SU-DHL-6 (cell line): ENCODE measurements at regions not wholly inside any gene's neighbourhood (a gene's known extent, or its start where the extent isn't known, plus 50 kb on each side); places are given as distances from the start of the nearest gene placed in this dataset.

ENCODE experiments used
- H2AFZ ChIP-seq: fragments of 200-600 bp; sonication (generic); 2 replicates; pipeline ENCODE4 v1.6.1; 2014; ENCODE audit warnings: low read depth, mild to moderate bottlenecking, moderate library complexity, mixed read lengths, antibody characterized with exemption, low read length; ENCODE audit not compliant: severe bottlenecking
- H3F3A ChIP-seq: fragments of 200-600 bp; shearing (Covaris generic); 2 replicates; pipeline ENCODE4 v1.6.0; 2016; ENCODE audit warnings: antibody characterized with exemption, mild to moderate bottlenecking; ENCODE audit not compliant: insufficient read depth
- H3K27ac ChIP-seq: fragments of 200-600 bp; sonication (generic); 2 replicates; pipeline ENCODE4 v1.5.1; 2016; ENCODE audit warnings: low read depth, mild to moderate bottlenecking, low read length, moderate library complexity, mixed read lengths
- H3K27me3 ChIP-seq: fragments of 200-600 bp; sonication (generic), shearing (Covaris generic); 2 replicates; pipeline ENCODE4 v1.6.0; 2014; ENCODE audit warnings: mild to moderate bottlenecking, low read length
- H3K36me3 ChIP-seq: fragments of 200-600 bp; sonication (generic); 2 replicates; pipeline ENCODE4 v1.6.1; 2014; ENCODE audit warnings: mild to moderate bottlenecking, low read length, mixed read lengths
- H3K4me2 ChIP-seq: fragments of 300-600, 200-600 bp; shearing (Covaris generic), sonication (generic); 2 replicates; pipeline ENCODE4 v1.6.0; 2014; ENCODE audit warnings: low read length, low read depth, mild to moderate bottlenecking; ENCODE audit not compliant: poor library complexity, severe bottlenecking
- H3K4me3 ChIP-seq: fragments of 200-600 bp; sonication (generic); 2 replicates; pipeline ENCODE4 v1.5.1; 2014; ENCODE audit warnings: antibody characterized with exemption, low read length, mild to moderate bottlenecking, mixed read lengths; ENCODE audit not compliant: insufficient read depth, poor library complexity, severe bottlenecking
- H3K79me2 ChIP-seq: fragments of 200-600 bp; sonication (generic); 2 replicates; pipeline ENCODE4 v1.6.1; 2014; ENCODE audit warnings: mild to moderate bottlenecking, low read length, moderate library complexity; ENCODE audit not compliant: insufficient read depth
- H3K9ac ChIP-seq: fragments of 200-600 bp; sonication (generic); 2 replicates; pipeline ENCODE4 v1.7.0; 2014; ENCODE audit warnings: mild to moderate bottlenecking, low read length
- H3K9me2 ChIP-seq: fragments of 200-600 bp; sonication (generic); replicated peaks from 2 replicates; pipeline ENCODE4 v1.6.1; 2014; ENCODE audit warnings: low read length; ENCODE audit not compliant: insufficient read depth
- H3K9me3 ChIP-seq: fragments of 200-600 bp; sonication (generic); 2 replicates; pipeline ENCODE4 v1.6.1; 2014; ENCODE audit warnings: low read length, mixed read lengths; ENCODE audit not compliant: insufficient read depth
- H4K20me1 ChIP-seq: fragments of 200-600 bp; sonication (generic); 2 replicates; pipeline ENCODE4 v1.6.1; 2014; ENCODE audit warnings: low read depth, mild to moderate bottlenecking, antibody characterized with exemption, low read length, moderate library complexity, mixed read lengths
- CTCF ChIP-seq: fragments of 200-600 bp; sonication (generic); IDR thresholded peaks from one replicate; pipeline ENCODE4 v1.5.1; 2017; ENCODE audit warnings: antibody characterized with exemption, mild to moderate bottlenecking, low read length, moderate library complexity; ENCODE audit not compliant: insufficient read depth, poor library complexity, severe bottlenecking
- EZH2phosphoT487 ChIP-seq: fragments of 200-600 bp; sonication (generic), shearing (Covaris generic); conservative IDR thresholded peaks from 2 replicates; pipeline ENCODE4 v1.6.1; 2018; ENCODE audit warnings: mild to moderate bottlenecking, antibody characterized with exemption, low read length, moderate library complexity, mixed read lengths

- no peak for TF ChIP-seq CTCF
- TF ChIP-seq EZH2phosphoT487, result no peak
- Histone ChIP-seq H3F3A (no peaks in the 10 kb centered on the region), H3K9ac (no peak overlapping the region), H3K4me3 (no peak overlapping the region), H3K36me3 (no peaks in the 10 kb centered on the region), H2AFZ (no peak overlapping the region), H3K27me3 (no peaks in the 10 kb centered on the region), H3K4me2 (no peak overlapping the region), H3K79me2 (no peaks in the 10 kb centered on the region), H3K9me3 (peaks cover 10% of the 10 kb centered on the region; the same call in 1 of the 2 replicates), H4K20me1 (no peaks in the 10 kb centered on the region), H3K9me2 (no peaks in the 10 kb centered on the region), H3K27ac (no peak overlapping the region)
Measured at GRCh38 chr5:25850581-25850980, 1187.8 kb downstream of the CDH9 start.

GRCh38 chr5:25849270-25849669 is 1189.1 kb downstream of the CDH9 start:
- Histone ChIP-seq H2AFZ (peak overlapping the region; percentile 39), H4K20me1 (no peaks in the 10 kb centered on the region)

GRCh38 chr5:25823330-25823873 is 1178.6 kb upstream of the CDH10 start:
- H3K9me3 ChIP-seq, result no peaks in the 10 kb centered on the region
- H3K36me3 ChIP-seq, result no peaks in the 10 kb centered on the region
- TF ChIP-seq CTCF (no peak), EZH2phosphoT487 (no peak)
- no peak overlapping the region for H2AFZ ChIP-seq
- H3K4me2 ChIP-seq, result no peak overlapping the region
- H3K9me2 ChIP-seq, result no peaks in the 10 kb centered on the region
- H3K4me3 ChIP-seq, result no peak overlapping the region
- H3K79me2 ChIP-seq, result no peaks in the 10 kb centered on the region
- H4K20me1 ChIP-seq, result no peaks in the 10 kb centered on the region
- H3K27ac ChIP-seq, result no peak overlapping the region
- no peaks in the 10 kb centered on the region for H3K27me3 ChIP-seq
- H3F3A ChIP-seq, result no peaks in the 10 kb centered on the region; the same call in 1 of the 2 replicates
- H3K9ac ChIP-seq, result no peak overlapping the region

More at GRCh38 chr5:25849270-25849669, 1189.1 kb downstream of the CDH9 start:
- Histone ChIP-seq H3K27me3 (no peaks in the 10 kb centered on the region), H3K9ac (no peak overlapping the region), H3K36me3 (no peaks in the 10 kb centered on the region), H3K4me2 (no peak overlapping the region), H3K4me3 (no peak overlapping the region), H3K9me2 (no peaks in the 10 kb centered on the region), H3F3A (no peaks in the 10 kb centered on the region), H3K27ac (no peak overlapping the region), H3K79me2 (no peaks in the 10 kb centered on the region), H3K9me3 (peaks cover 15% of the 10 kb centered on the region; the same call in 1 of the 2 replicates)
- TF ChIP-seq EZH2phosphoT487 (no peak), CTCF (no peak)
